HEK293T (cell line): ENCODE measurements at regions not wholly inside any gene's neighbourhood (a gene's known extent, or its start where the extent isn't known, plus 50 kb on each side); places are given as distances from the start of the nearest gene placed in this dataset.

Experiments
- CTCF ChIA-PET: fragments of 350-600 bp; formaldehyde crosslinking; extraction: SDS; loops from one replicate; lab custom pipeline; 2021; ENCODE audit warnings: antibody characterized with exemption, inconsistent platforms; lab: Yijun Ruan, JAX
- POLR2A ChIA-PET: fragments of 350-600 bp; formaldehyde crosslinking; extraction: SDS; loops from one replicate; lab custom pipeline; 2020; ENCODE audit warnings: antibody characterized with exemption, inconsistent platforms; lab: Yijun Ruan, JAX
- DNase-seq: peaks from one replicate; pipeline ENCODE4 v3.0.0; 2012; ENCODE audit warnings: mixed read lengths; ENCODE audit errors: extremely low spot score
- ARNT ChIP-seq: fragments of 450-650 bp; IDR thresholded peaks from 2 replicates; pipeline ENCODE4 v1.6.1; 2017; ENCODE audit warnings: mild to moderate bottlenecking
- BHLHE40 ChIP-seq: fragments of 450-650 bp; IDR thresholded peaks from 2 replicates; pipeline ENCODE4 v1.6.1; 2016; ENCODE audit warnings: mild to moderate bottlenecking, moderate library complexity, borderline replicate concordance
- CTBP1 ChIP-seq: fragments of 450-650 bp; IDR thresholded peaks from 2 replicates; pipeline ENCODE4 v1.6.1; 2016; ENCODE audit warnings: borderline replicate concordance
- ELF4 ChIP-seq: fragments of 450-650 bp; IDR thresholded peaks from 2 replicates; pipeline ENCODE4 v1.6.1; 2017; ENCODE audit warnings: antibody characterized with exemption
- FOXA1 ChIP-seq: fragments of 450-650 bp; IDR thresholded peaks from 2 replicates; pipeline ENCODE4 v1.6.1; 2016; ENCODE audit warnings: mild to moderate bottlenecking
- FOXK2 ChIP-seq: fragments of 450-650 bp; IDR thresholded peaks from 2 replicates; pipeline ENCODE4 v1.6.1; 2016; ENCODE audit warnings: mild to moderate bottlenecking
- FOXM1 ChIP-seq: fragments of 450-650 bp; IDR thresholded peaks from 2 replicates; pipeline ENCODE4 v1.6.1; 2017; ENCODE audit warnings: mild to moderate bottlenecking, borderline replicate concordance
- HDGF ChIP-seq: fragments of 450-650 bp; IDR thresholded peaks from 2 replicates; pipeline ENCODE4 v1.6.1; 2017; ENCODE audit warnings: antibody characterized with exemption, borderline replicate concordance
- L3MBTL2 ChIP-seq: fragments of 450-650 bp; conservative IDR thresholded peaks from 2 replicates; pipeline ENCODE4 v1.6.1; 2016; ENCODE audit warnings: mild to moderate bottlenecking
- LEF1 ChIP-seq: fragments of 450-650 bp; IDR thresholded peaks from 2 replicates; pipeline ENCODE4 v1.6.1; 2017; ENCODE audit warnings: mild to moderate bottlenecking, borderline replicate concordance
- NFRKB ChIP-seq: fragments of 450-650 bp; IDR thresholded peaks from 2 replicates; pipeline ENCODE4 v1.6.1; 2016; ENCODE audit warnings: mild to moderate bottlenecking, moderate library complexity
- SP1 ChIP-seq: fragments of 450-650 bp; IDR thresholded peaks from 2 replicates; pipeline ENCODE4 v1.6.1; 2017
- SUZ12 ChIP-seq: fragments of 450-650 bp; IDR thresholded peaks from 2 replicates; pipeline ENCODE4 v1.6.1; 2016; ENCODE audit warnings: mild to moderate bottlenecking
- TARDBP ChIP-seq: fragments of 450-650 bp; IDR thresholded peaks from 2 replicates; pipeline ENCODE4 v1.6.1; 2016
- ZNF384 ChIP-seq: fragments of 450-650 bp; IDR thresholded peaks from 2 replicates; pipeline ENCODE4 v1.6.1; 2016
- TF ChIP-seq, protein P1 (sequence below): fragments of 450-650 bp; IDR thresholded peaks from 2 replicates; pipeline ENCODE4 v1.6.1; 2016

DNA sequence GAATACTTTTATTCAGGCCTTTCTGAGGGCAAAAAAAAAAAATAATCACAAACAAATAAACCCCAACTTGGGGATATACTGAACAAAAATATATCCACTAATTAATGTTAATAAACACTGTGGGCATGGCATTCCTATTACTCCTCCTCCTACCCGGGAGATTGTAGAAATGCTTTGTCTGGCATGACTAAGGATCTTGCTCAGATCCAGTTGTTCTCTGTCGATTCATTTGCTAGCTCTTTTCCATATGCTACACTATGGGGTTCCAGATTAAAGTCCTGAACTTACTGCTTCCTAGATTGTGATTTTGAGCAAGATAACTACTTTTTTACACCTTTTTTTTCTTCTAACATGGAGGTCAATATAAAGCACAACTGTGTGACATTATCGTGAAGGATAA lies 102.2 kb upstream of the PRR16 start:
- CTCF ChIA-PET: no interaction called here
- POLR2A ChIA-PET: no interaction called here
- no peak for DNase-seq
- no peak for TF ChIP-seq ARNT

DNA sequence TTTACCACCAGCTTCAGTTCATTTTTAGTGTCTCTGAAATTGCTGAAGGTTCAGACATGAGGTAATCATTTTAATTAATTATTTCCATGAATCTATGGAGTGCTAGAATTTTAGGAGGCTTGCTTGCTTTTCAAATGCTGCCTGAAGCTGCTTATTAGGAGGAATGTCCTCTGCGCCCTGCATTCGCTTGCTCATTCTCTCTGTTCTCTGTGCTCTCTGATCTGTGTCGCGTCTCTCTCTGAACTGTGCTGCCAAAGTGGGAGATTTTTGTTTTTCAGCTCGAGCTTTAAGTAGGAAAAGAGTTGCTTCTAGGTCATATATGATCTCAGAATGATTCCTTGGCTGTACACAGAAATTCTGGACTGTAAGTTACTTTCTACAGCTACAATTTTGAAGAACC lies 101.7 kb upstream of the PRR16 start:
- ChIA-PET POLR2A (no interaction called here), CTCF (no interaction called here)
- TF ChIP-seq NFRKB (no peak), ARNT (no peak)
- no peak for DNase-seq

DNA sequence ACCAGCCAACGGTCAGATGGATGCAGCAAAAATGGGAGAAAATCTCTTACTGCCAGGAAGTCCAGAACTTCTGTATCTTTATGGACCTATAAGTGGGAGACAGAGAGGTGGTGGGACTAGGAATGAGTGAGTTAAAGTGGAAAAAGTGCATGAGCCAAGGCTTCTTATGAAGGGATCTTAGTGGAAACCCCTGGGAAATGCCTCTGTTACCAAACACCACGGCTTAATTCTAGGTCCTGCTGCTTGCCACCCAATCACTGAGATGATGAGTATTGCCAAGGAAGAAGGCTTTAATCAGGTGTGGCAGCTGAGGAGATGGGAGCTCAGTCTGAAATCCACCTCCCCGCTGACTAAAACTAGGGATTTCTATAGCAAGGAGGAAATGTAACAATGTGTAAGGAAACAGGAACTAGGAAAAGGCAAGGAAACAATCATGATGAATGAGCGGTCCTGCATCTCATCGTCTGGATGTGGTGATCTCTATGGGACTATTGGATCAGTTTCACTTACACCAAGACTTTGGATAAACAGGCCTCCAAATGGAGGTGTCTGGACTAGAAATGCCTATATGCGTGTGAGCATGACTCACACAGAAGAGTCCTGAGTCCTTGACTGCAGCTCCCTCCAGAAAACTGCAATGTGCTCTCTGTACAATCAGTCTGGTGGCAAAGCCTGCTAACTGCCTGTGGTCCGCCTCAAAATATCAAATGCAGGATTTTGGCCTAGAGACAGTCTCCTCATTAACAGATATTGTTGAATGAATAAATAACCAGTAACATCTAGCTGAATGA lies 98.2 kb upstream of the PRR16 start:
- TF ChIP-seq LEF1 (no peak), ELF4 (no peak), CTBP1 (no peak), FOXA1 (no peak), TARDBP (no peak), BHLHE40 (no peak), ZNF384 (no peak), NFRKB (no peak), HDGF (no peak), L3MBTL2 (no peak), FOXK2 (no peak), SP1 (no peak), SUZ12 (no peak), ARNT (no peak), FOXM1 (no peak)
- TF ChIP-seq, protein P1, sequence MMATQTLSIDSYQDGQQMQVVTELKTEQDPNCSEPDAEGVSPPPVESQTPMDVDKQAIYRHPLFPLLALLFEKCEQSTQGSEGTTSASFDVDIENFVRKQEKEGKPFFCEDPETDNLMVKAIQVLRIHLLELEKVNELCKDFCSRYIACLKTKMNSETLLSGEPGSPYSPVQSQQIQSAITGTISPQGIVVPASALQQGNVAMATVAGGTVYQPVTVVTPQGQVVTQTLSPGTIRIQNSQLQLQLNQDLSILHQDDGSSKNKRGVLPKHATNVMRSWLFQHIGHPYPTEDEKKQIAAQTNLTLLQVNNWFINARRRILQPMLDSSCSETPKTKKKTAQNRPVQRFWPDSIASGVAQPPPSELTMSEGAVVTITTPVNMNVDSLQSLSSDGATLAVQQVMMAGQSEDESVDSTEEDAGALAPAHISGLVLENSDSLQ: no peak
- POLR2A ChIA-PET: no interaction called here
- CTCF ChIA-PET: no interaction called here
- DNase-seq: no peak

DNA sequence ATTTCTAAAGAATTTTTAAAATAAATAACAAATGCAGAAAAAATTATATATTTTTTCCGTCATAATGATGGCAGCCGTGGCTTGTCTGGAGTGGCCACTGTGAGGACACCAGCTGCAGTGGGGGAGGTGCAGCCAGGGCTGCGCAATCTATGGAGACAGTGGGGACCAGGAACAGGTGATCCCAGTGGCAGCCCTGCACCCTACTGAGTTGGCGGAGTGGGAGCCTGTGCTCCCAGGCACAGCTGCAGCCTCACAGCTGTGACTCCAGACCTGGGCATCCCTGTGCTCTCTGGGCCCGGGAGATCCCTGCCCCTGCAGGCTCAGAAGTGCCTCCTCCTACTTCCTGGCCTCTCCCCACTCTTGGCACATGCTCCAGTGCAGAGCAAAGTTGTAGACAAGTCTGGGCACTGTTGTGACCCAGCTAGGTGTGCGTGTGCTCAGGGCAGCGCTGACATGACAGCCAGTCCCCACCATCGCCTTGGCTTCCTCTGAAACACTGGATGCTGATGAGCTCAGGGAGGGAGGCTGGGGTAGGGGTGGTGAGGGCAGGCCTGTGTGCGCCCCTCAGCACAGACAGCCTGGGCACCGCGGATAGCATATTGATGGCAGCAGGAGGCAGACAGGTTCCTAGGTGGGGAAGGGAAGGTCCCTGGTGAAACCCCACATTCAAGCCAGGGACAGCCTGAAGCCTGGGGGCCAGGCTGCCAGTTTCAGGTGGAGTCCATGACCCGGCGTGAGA lies 96.0 kb upstream of the PRR16 start:
- POLR2A ChIA-PET: no interaction called here
- DNase-seq: no peak
- CTCF ChIA-PET: no interaction called here
- TF ChIP-seq CTBP1 (no peak), SP1 (no peak), FOXA1 (no peak), FOXK2 (no peak), ZNF384 (no peak), BHLHE40 (no peak), ELF4 (no peak), LEF1 (no peak)
- TF ChIP-seq, protein P1: no peak

DNA sequence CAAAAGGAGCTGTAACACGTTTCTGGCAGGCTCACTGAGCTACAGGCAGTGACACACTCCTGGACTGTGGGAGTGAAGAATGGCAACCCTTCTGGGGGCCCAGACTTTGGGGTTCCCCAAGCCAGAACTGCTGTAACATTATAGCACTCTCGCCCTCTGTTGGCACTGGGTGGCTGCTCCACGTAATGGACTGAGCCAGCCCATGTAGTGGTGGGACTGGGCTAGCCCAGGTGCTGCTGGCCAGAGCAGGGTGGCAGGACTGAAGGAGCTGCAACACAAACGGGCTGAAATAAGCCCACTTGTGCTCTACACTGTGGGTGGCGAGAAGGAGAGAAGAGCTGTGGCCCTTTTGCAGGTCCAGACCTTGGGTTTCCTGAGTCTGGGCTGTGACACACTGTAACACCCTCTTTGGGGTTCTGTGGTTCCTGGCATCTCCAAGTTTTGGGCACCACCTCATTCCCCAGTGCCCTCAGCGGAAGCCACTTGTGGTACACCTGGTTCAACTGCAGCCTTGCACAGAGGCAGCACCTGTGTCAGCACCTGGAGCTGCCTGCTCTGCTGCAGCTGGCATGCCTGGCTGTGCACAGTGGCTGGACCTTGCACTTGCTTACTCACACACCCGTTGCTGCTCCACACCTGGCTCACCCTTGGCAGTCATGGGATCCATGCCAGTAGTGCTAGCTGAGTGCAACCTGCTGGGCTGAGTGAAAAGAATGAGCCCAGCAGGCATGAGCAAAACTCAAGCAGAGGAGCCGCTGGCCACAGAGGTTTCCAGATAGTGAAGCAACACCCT lies 95.0 kb upstream of the PRR16 start:
- ChIA-PET POLR2A (no interaction called here), CTCF (no interaction called here)
- DNase-seq: no peak
- TF ChIP-seq SUZ12 (no peak), ARNT (no peak), HDGF (no peak), L3MBTL2 (no peak), SP1 (no peak), ELF4 (no peak), LEF1 (no peak), BHLHE40 (no peak), ZNF384 (no peak), FOXM1 (no peak), TARDBP (no peak), CTBP1 (no peak), FOXA1 (no peak), FOXK2 (no peak), NFRKB (no peak)
- TF ChIP-seq, protein P1: no peak

DNA sequence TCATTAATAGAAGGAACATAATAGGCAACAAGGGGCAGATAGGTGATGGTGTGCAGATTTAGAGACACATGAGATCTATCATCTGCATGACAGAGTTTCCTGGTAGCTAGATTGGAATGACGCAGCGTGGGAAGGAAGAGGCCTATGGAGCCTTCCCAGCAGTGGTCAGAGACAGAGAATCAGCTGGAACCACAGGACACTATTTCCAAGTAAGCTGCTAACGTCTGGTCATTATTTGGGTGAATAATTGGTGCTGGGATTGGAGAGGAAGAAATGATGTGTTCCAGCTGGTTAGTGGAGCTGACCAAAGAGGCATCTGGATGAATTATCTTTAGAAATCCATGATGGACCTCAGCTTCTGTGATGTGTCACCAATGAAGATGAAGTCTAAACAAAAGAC lies 91.2 kb upstream of the PRR16 start:
- ChIA-PET CTCF (no interaction called here), POLR2A (no interaction called here)
- no peak for DNase-seq
- TF ChIP-seq FOXK2 (no peak), SP1 (no peak), CTBP1 (no peak), ELF4 (no peak), BHLHE40 (no peak)
